ENCODE measurements at regions not wholly inside any gene's neighbourhood (a gene's known extent, or its start where the extent isn't known, plus 50 kb on each side); places are given as distances from the start of the nearest gene placed in this dataset.

DNA sequence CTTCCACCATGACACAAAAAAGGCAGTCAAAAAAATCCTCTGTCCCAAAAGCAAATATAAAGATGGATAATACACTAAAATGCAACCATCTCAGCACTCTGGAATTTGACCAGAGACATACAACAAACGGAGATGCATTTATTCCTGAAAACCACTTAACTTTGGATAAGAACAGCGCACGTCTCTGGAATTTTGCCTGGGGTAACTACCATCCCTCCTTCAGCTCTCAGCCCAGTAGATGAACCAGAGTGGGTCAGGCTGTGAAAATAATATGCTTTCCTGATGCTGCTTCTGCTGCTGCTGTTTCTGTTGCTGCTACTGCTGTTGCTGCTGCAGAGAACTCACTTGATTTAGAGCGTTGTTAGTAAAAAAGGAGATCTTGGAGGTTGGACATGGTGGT, 133.8 kb upstream of the ACVR2A start:
- DNase-seq (ENCODE audit: low spot score), result no peak

DNA sequence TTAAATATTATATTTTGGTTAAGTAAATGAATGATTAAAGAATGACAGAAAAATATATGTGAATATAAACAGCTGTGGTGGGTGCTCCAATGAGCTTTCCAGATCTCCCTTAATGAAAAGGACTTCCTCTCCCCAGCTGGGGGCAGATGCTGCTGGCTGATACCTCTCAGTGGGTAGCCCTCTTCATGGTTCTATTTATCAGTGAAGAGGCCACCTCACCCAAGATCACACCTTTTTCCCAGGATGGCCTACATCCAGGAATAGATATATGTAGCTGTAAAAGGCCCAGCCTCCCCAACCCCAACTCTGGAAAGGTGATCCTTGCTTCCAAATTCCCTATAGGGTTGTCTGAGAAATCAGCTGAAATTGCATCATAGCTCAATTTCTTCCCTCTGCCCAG, 135.2 kb upstream of the ACVR2A start:
- no peak for DNase-seq (ENCODE audit: low spot score)

DNA sequence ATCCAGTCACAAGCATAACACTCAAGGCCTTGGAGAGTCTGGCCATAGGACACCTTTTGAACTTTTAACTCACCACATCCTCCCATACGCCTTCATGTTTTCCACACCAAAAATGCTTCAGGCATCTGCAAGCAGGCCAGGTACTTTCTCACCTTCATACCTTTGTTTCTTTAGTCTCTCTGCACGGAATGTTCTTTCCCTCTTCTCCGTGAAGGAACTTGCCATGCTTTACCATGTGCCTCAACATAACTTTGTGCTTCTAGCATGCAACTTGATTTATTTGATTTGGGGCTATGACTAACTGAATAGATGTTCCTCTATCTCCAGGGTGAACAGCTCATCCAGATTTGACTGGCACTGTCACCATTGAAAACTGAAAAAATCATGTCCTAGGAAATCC, 141.7 kb upstream of the ACVR2A start:
- DNase-seq (ENCODE audit: low spot score), result no peak

GRCh38 chr2:147698166-147698565, 146.7 kb upstream of the ACVR2A start:
- no peak for DNase-seq (ENCODE audit: low spot score)

DNA sequence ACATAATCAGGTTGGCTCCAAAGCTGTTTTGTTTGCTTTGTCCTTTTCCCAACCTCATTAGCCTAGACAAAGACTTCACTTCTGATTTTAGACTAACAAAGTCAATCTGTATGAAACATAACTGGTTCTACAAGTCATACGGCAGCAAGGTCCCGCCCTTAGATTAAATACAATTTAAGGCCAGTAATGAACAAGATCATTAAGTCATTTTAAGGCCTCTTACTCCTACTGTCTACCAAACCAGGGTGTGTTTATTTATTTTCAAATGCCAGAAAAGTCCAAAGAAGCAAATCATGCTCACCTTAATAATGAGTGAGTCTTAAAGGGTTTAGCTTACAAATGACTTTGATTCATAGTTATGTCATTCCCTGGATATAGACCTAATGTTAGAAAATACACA, 148.4 kb upstream of the ACVR2A start:
- DNase-seq (ENCODE audit: low spot score), result no peak

GRCh38 chr2:147689220-147689909, 155.5 kb upstream of the ACVR2A start:
- DNase-seq (ENCODE audit: low spot score), result no peak

GRCh38 chr2:147688242-147688641, 156.6 kb upstream of the ACVR2A start:
- no peak for DNase-seq (ENCODE audit: low spot score)

DNA sequence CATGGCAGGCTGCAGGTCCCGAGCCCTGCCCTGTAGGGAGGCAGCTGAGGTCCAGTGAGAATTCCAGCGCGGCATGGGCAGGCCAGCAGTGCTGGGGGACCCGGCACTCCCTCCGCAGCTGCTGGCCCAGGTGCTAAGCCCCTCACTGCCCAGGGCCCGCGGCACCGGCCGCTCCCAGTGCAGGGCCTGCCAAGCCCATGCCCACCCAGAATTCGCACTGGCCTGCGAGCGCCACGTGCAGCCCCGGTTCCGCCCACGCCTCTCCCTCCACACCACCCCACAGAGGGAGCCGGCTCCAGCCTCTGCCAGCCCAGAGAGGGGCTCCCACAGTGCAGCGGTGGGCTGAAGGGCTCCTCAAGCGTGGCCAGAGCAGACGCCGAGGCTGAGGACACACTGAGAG, 158.5 kb upstream of the ACVR2A start:
- no peak for DNase-seq (ENCODE audit: low spot score)

GRCh38 chr2:147684903-147685302, 159.9 kb upstream of the ACVR2A start:
- no peak for DNase-seq (ENCODE audit: low spot score)

- no peak for DNase-seq (ENCODE audit: low spot score)
Measured at GRCh38 chr2:147683380-147683779, 161.4 kb upstream of the ACVR2A start.

GRCh38 chr2:147681093-147681492, 163.7 kb upstream of the ACVR2A start:
- DNase-seq (ENCODE audit: low spot score), result no peak

GRCh38 chr2:147679955-147680531, 164.8 kb upstream of the ACVR2A start:
- no peak for DNase-seq (ENCODE audit: low spot score)

DNA sequence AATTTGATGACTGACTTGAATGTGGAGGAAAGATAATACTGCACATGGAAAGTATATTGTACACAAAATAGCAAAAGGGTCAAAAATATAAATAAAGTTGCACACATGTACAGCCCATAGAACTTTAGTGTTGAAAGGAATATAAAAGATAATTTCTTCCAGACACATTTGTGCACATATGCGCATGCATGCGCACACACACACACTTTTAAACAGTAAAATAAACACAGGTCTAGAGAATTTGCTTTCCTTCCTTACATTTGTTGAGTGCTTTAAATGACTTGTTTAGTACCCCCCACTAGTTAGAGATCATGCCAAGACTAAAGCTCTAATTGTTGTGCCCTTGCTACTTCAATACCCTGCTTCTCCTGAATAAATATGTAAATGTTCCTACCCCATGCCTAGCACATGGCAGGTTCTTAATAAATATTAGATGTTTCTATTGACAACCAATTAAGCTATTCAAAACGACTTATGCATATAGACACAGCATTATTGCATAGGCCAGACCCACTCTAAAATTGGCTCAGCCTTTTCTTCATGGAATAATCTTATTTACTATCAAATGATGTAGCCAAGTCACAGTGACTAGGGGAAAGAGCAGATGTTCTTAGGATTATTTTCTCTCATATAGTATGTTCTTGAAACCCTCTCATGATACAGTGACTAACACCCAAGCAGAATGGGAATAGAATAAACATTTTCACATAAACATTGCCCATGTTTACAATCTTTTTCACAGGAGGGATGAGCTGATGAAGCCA, 165.5 kb upstream of the ACVR2A start:
- DNase-seq (ENCODE audit: low spot score), result no peak

- DNase-seq (ENCODE audit: low spot score), result no peak
Measured at GRCh38 chr2:147665105-147665504, 179.7 kb upstream of the ACVR2A start.

DNA sequence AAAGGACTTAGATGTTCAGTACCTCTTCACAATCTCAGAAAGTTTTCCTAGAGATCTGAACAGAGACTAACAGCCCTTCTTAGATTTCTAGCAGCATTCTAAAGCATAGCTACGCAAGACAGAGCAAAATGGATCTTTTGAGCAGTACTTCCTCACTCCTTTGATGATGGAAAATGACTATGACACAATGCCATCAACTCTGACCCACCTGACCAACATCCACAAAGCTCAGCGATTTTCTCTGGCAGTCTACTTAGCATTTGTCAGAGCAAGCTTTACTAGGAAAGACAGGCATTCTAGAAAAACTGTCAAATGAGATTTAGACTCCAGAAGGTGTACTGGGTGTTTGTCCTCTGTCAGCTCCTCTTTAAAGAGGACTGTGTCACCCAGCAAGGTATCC, 180.9 kb upstream of the ACVR2A start:
- no peak for DNase-seq (ENCODE audit: low spot score)

GRCh38 chr2:147663153-147663961, 181.5 kb upstream of the ACVR2A start:
- DNase-seq (ENCODE audit: low spot score), result no peak

DNA sequence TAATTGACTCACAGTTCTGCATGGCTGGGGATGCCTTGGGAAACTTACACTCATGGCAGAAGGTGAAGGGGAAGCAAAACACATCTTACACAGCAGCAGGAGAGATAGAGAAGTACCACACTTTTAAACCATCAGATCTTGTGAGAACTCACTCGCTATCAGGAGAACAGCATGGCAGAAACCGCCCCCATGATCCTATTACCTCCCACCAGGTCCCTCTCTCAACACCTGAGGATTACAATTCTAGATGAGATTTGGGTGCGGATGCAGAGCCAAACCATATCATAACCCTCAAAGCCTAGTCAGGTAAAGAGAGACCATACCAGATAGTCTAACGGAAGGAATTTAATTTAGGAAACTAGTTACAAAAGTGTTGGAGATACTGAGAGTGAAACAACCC, 182.6 kb upstream of the ACVR2A start:
- no peak for DNase-seq (ENCODE audit: low spot score)

DNA sequence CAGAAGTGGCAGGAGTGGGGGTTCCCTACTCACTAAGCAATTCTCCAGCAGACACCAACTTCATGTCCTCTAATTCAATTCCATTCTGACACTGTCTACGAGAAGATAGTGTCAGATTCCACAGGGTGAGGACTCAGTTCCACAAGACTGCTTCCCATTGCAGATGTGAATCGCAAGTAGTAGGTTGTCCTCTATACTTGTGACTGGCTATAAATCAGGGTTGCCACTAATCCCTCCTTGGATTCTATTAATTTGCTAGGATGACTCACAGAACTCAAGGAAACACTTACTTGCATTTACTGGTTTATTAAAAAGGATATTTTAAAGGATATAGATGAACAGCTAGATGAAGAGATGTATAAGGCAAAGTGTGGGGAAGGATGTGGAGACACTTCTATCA, 184.1 kb upstream of the ACVR2A start:
- DNase-seq (ENCODE audit: low spot score), result no peak

DNA sequence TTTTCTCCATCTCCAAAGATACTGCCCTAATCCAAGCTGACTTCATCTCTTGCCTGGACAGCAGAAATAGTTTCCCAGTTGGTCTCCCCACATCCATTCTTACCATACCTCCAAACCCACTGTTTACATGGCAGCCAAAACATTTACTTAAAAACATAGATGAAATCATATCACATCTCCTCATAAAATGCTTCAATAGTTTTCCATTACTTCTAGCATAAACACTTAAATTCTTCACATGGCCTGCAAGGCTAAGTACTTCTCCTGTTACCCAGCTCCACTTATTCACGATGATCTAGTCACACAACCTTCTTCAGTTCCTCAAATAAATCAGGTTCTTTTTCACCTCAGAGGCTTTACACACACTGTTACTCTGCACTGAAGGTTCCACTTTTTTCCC, 185.8 kb upstream of the ACVR2A start:
- DNase-seq (ENCODE audit: low spot score), result no peak

GRCh38 chr2:147657086-147658000, 187.5 kb upstream of the ACVR2A start:
- DNase-seq (ENCODE audit: low spot score), result no peak

DNA sequence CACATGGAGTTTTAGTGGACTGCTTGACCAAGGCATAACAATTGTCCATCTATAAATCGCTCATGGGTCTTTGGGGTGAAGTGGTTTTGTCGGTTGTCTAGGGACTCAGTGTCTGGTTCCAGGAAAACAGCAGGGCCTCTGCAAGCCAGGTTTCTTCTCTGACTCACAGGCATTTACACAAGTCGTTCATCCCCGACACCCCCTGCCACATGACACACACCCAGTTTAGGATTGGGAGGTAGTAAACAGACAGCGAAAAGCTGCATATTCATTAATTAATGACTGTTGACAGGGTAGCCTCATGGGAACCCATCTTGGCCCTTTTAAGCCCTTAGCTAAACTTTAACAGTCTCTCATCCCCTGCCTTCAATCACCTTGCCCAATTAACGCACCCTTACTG, 194.8 kb upstream of the ACVR2A start:
- no peak for DNase-seq (ENCODE audit: low spot score)

GRCh38 chr2:147649286-147649685, 195.5 kb upstream of the ACVR2A start:
- DNase-seq (ENCODE audit: low spot score), result no peak

All from SW480 (cell line).